K562 (cell line): ENCODE measurements at regions not wholly inside any gene's neighbourhood (a gene's known extent, or its start where the extent isn't known, plus 50 kb on each side); places are given as distances from the start of the nearest gene placed in this dataset.

ENCODE experiments used
- DDX20 ChIP-seq: fragments of 450-650 bp; IDR thresholded peaks from 2 replicates; pipeline ENCODE4 v1.6.1; 2016; ENCODE audit warnings: missing genetic modification characterization, low read depth, mild to moderate bottlenecking, missing compliant biosample characterization, moderate library complexity
- HDAC1 ChIP-seq, 2 experiments: fragments of 450-650 bp; IDR thresholded peaks; 2 replicates each; pipeline ENCODE4 v1.6.1; 2016 to 2017; ENCODE audit warnings: inconsistent platforms in 1 of 2, mild to moderate bottlenecking in 1 of 2, moderate library complexity in 1 of 2
- HDAC8 ChIP-seq: fragments of 450-650 bp; IDR thresholded peaks from 2 replicates; pipeline ENCODE4 v1.6.1; 2016; ENCODE audit warnings: mild to moderate bottlenecking, missing genetic modification characterization, moderate library complexity, missing compliant biosample characterization
- MBD2 ChIP-seq: sonication (generic); IDR thresholded peaks from 2 replicates; pipeline ENCODE4 v1.6.1; 2016; ENCODE audit warnings: low read depth, borderline replicate concordance
- RBM22 ChIP-seq: fragments of 200-400 bp; formaldehyde crosslinking; IDR thresholded peaks from 2 replicates; pipeline ENCODE4 v1.6.1; 2018; ENCODE audit warnings: low read length, low read depth; ENCODE audit not compliant: poor library complexity, severe bottlenecking
- SIN3B ChIP-seq: fragments of 450-650 bp; IDR thresholded peaks from 2 replicates; pipeline ENCODE4 v1.6.1; 2017; ENCODE audit warnings: low read depth, mild to moderate bottlenecking, moderate library complexity
- TAF9B ChIP-seq: fragments of 450-650 bp; IDR thresholded peaks from 2 replicates; pipeline ENCODE4 v1.6.1; 2018; ENCODE audit warnings: mild to moderate bottlenecking; ENCODE audit not compliant: partially characterized antibody
- ZBTB7A ChIP-seq: IDR thresholded peaks from 2 replicates; pipeline ENCODE4 v1.6.1; 2011; ENCODE audit warnings: low read depth, mild to moderate bottlenecking, low read length, moderate library complexity, borderline replicate concordance; ENCODE audit not compliant: control insufficient read depth
- ZNF175 ChIP-seq: fragments of 200-800 bp; sonication (Bioruptor generic); IDR thresholded peaks from 2 replicates; pipeline ENCODE4 v1.6.1; 2016; ENCODE audit warnings: low read depth, mild to moderate bottlenecking, missing genetic modification characterization, missing compliant biosample characterization
- ZNF584 ChIP-seq: fragments of 200-800 bp; sonication (Bioruptor generic); IDR thresholded peaks from 2 replicates; pipeline ENCODE4 v1.6.1; 2016; ENCODE audit warnings: low read depth, mild to moderate bottlenecking, missing genetic modification characterization, missing compliant biosample characterization
- ZNF695 ChIP-seq: fragments of 450-650 bp; formaldehyde crosslinking; IDR thresholded peaks from 2 replicates; pipeline ENCODE4 v1.4.0; 2020; ENCODE audit warnings: mild to moderate bottlenecking, moderate library complexity
- ZNF75A ChIP-seq: fragments of 450-650 bp; formaldehyde crosslinking; IDR thresholded peaks from 2 replicates; pipeline ENCODE4 v1.4.0; 2020; ENCODE audit warnings: mild to moderate bottlenecking
- TF ChIP-seq, protein P1 (sequence below): fragments of 450-650 bp; IDR thresholded peaks from 2 replicates; pipeline ENCODE4 v1.6.1; 2016; ENCODE audit warnings: mild to moderate bottlenecking, moderate library complexity
- TF ChIP-seq, protein P2 (sequence below): IDR thresholded peaks from 3 replicates; pipeline ENCODE4 v1.6.1; 2011; ENCODE audit warnings: borderline replicate concordance, mild to moderate bottlenecking; ENCODE audit not compliant: insufficient read length, insufficient read depth

DNA sequence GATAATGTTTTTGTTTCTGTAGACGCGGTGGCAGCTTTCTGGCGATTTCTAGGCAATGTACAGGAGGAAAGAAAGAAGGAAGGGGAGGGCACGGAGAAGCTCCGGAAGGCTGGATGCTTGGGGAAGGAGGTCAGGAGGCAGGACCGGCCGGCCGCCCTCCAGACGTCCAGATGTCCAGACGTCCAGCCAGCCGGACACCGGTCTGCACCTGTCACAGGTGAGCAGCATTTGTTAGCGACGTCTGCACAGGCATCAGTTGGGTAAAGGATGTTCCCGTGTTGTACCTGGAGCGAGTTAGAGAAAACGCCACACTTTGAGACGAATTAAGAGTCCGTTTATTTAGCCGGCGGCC lies 90.0 kb upstream of the PPP2R3B start (continued):
- TF ChIP-seq, protein P1, sequence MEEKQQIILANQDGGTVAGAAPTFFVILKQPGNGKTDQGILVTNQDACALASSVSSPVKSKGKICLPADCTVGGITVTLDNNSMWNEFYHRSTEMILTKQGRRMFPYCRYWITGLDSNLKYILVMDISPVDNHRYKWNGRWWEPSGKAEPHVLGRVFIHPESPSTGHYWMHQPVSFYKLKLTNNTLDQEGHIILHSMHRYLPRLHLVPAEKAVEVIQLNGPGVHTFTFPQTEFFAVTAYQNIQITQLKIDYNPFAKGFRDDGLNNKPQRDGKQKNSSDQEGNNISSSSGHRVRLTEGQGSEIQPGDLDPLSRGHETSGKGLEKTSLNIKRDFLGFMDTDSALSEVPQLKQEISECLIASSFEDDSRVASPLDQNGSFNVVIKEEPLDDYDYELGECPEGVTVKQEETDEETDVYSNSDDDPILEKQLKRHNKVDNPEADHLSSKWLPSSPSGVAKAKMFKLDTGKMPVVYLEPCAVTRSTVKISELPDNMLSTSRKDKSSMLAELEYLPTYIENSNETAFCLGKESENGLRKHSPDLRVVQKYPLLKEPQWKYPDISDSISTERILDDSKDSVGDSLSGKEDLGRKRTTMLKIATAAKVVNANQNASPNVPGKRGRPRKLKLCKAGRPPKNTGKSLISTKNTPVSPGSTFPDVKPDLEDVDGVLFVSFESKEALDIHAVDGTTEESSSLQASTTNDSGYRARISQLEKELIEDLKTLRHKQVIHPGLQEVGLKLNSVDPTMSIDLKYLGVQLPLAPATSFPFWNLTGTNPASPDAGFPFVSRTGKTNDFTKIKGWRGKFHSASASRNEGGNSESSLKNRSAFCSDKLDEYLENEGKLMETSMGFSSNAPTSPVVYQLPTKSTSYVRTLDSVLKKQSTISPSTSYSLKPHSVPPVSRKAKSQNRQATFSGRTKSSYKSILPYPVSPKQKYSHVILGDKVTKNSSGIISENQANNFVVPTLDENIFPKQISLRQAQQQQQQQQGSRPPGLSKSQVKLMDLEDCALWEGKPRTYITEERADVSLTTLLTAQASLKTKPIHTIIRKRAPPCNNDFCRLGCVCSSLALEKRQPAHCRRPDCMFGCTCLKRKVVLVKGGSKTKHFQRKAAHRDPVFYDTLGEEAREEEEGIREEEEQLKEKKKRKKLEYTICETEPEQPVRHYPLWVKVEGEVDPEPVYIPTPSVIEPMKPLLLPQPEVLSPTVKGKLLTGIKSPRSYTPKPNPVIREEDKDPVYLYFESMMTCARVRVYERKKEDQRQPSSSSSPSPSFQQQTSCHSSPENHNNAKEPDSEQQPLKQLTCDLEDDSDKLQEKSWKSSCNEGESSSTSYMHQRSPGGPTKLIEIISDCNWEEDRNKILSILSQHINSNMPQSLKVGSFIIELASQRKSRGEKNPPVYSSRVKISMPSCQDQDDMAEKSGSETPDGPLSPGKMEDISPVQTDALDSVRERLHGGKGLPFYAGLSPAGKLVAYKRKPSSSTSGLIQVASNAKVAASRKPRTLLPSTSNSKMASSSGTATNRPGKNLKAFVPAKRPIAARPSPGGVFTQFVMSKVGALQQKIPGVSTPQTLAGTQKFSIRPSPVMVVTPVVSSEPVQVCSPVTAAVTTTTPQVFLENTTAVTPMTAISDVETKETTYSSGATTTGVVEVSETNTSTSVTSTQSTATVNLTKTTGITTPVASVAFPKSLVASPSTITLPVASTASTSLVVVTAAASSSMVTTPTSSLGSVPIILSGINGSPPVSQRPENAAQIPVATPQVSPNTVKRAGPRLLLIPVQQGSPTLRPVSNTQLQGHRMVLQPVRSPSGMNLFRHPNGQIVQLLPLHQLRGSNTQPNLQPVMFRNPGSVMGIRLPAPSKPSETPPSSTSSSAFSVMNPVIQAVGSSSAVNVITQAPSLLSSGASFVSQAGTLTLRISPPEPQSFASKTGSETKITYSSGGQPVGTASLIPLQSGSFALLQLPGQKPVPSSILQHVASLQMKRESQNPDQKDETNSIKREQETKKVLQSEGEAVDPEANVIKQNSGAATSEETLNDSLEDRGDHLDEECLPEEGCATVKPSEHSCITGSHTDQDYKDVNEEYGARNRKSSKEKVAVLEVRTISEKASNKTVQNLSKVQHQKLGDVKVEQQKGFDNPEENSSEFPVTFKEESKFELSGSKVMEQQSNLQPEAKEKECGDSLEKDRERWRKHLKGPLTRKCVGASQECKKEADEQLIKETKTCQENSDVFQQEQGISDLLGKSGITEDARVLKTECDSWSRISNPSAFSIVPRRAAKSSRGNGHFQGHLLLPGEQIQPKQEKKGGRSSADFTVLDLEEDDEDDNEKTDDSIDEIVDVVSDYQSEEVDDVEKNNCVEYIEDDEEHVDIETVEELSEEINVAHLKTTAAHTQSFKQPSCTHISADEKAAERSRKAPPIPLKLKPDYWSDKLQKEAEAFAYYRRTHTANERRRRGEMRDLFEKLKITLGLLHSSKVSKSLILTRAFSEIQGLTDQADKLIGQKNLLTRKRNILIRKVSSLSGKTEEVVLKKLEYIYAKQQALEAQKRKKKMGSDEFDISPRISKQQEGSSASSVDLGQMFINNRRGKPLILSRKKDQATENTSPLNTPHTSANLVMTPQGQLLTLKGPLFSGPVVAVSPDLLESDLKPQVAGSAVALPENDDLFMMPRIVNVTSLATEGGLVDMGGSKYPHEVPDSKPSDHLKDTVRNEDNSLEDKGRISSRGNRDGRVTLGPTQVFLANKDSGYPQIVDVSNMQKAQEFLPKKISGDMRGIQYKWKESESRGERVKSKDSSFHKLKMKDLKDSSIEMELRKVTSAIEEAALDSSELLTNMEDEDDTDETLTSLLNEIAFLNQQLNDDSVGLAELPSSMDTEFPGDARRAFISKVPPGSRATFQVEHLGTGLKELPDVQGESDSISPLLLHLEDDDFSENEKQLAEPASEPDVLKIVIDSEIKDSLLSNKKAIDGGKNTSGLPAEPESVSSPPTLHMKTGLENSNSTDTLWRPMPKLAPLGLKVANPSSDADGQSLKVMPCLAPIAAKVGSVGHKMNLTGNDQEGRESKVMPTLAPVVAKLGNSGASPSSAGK = no peak
- no peak for TF ChIP-seq MBD2
- no peak for TF ChIP-seq RBM22
- TF ChIP-seq, protein P2, sequence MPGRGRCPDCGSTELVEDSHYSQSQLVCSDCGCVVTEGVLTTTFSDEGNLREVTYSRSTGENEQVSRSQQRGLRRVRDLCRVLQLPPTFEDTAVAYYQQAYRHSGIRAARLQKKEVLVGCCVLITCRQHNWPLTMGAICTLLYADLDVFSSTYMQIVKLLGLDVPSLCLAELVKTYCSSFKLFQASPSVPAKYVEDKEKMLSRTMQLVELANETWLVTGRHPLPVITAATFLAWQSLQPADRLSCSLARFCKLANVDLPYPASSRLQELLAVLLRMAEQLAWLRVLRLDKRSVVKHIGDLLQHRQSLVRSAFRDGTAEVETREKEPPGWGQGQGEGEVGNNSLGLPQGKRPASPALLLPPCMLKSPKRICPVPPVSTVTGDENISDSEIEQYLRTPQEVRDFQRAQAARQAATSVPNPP = no peak
- TF ChIP-seq TAF9B = no peak
- no peak for TF ChIP-seq HDAC1 (IDR thresholded peaks at IDR 0.05)
- TF ChIP-seq DDX20 = no peak
- no peak for TF ChIP-seq ZNF695 (CRISPR knock-in tag)
- no peak for TF ChIP-seq SIN3B
- no peak for TF ChIP-seq ZNF175
- no peak for TF ChIP-seq HDAC8 (tag)
- no peak for TF ChIP-seq ZNF584 (CRISPR knock-in tag)
- no peak for TF ChIP-seq ZNF75A (CRISPR knock-in tag)
- no peak for TF ChIP-seq ZBTB7A
